GM23338 (cell line): ENCODE measurements at regions not wholly inside any gene's neighbourhood (a gene's known extent, or its start where the extent isn't known, plus 50 kb on each side); places are given as distances from the start of the nearest gene placed in this dataset.

Experiments used
- EZH2 ChIP-seq: fragments of 200-600 bp; sonication (generic); IDR thresholded peaks from one replicate; pipeline ENCODE4 v1.8.0; 2017; ENCODE audit warnings: antibody characterized with exemption, mild to moderate bottlenecking, low read depth; ENCODE audit not compliant: unreplicated experiment
- EZH2phosphoT487 ChIP-seq: fragments of 200-600 bp; sonication (generic); IDR thresholded peaks from one replicate; pipeline ENCODE4 v1.8.1; 2018; ENCODE audit warnings: antibody characterized with exemption; ENCODE audit not compliant: unreplicated experiment
- POLR2AphosphoS5 ChIP-seq: IDR thresholded peaks from 2 replicates; pipeline ENCODE4 v1.6.1; 2016; ENCODE audit warnings: antibody characterized with exemption, low read depth
- ZNF114 ChIP-seq: fragments of 250-450 bp; sonication (Bioruptor Pico); IDR thresholded peaks from 2 replicates; pipeline ENCODE4 v1.5.0; 2020; ENCODE audit warnings: mild to moderate bottlenecking, moderate library complexity
- TF ChIP-seq, protein P1 (sequence below), 2 experiments: fragments of 200-600 bp in 1 of 2; sonication (generic) in 1 of 2; conservative IDR thresholded peaks; 2 replicates each; pipeline versions ENCODE4 v1.5.1 to v1.6.1; 2016 to 2017; ENCODE audit warnings: antibody characterized with exemption in 2 of 2, low read depth in 2 of 2, mild to moderate bottlenecking in 2 of 2, moderate library complexity in 1 of 2
- TF ChIP-seq, protein P2 (sequence below): IDR thresholded peaks from one replicate; pipeline ENCODE4 v1.6.1; 2018; ENCODE audit warnings: antibody characterized with exemption; ENCODE audit not compliant: unreplicated experiment

DNA sequence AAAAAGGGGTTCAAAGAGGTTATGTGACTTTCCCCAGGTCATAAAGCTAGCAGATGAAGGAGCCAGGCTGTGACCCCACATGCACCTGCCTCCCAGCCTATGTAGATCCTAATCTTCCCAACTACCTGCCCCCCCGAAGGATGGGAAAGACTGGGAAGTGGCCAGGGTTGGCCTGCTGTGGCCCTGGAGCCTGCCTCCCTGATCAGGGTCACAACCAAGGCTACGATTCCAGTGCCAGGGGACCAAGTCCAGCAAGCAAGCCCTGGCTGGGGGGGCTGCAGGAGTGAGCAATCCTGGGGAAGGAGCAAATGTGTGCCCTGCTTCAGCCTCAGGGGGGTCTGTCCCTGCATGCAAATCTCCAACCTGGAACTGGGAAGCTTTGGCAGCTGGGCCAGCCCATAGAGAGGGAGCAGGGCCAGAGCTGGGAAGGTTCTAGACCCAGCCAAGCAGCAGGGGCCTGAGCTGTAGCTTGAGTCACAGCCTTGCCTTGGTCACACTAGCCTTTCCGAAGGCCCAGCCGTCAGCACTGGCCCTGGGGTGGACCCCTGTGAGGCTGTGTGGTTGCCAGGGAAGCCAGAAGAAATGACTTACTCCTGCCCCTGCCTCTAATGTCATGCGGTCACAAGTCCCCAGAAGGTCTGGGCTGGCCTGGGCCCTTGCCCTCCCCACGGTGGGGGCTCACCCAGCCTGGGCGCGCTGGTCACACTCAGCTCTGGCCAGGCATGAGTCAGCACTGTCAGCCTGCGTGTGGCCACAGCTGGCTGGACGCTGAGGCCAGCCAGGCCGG, 96.4 kb upstream of the ZMIZ1 start:
- TF ChIP-seq ZNF114 (CRISPR knock-in tag) (no peak), EZH2 (no peak), POLR2AphosphoS5 (no peak), EZH2phosphoT487 (no peak)
- TF ChIP-seq, protein P1, sequence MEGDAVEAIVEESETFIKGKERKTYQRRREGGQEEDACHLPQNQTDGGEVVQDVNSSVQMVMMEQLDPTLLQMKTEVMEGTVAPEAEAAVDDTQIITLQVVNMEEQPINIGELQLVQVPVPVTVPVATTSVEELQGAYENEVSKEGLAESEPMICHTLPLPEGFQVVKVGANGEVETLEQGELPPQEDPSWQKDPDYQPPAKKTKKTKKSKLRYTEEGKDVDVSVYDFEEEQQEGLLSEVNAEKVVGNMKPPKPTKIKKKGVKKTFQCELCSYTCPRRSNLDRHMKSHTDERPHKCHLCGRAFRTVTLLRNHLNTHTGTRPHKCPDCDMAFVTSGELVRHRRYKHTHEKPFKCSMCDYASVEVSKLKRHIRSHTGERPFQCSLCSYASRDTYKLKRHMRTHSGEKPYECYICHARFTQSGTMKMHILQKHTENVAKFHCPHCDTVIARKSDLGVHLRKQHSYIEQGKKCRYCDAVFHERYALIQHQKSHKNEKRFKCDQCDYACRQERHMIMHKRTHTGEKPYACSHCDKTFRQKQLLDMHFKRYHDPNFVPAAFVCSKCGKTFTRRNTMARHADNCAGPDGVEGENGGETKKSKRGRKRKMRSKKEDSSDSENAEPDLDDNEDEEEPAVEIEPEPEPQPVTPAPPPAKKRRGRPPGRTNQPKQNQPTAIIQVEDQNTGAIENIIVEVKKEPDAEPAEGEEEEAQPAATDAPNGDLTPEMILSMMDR (conservative IDR thresholded peaks at IDR 0.05; ENCODE audit: low read depth in 2 of 2): no peak
- TF ChIP-seq, protein P2, sequence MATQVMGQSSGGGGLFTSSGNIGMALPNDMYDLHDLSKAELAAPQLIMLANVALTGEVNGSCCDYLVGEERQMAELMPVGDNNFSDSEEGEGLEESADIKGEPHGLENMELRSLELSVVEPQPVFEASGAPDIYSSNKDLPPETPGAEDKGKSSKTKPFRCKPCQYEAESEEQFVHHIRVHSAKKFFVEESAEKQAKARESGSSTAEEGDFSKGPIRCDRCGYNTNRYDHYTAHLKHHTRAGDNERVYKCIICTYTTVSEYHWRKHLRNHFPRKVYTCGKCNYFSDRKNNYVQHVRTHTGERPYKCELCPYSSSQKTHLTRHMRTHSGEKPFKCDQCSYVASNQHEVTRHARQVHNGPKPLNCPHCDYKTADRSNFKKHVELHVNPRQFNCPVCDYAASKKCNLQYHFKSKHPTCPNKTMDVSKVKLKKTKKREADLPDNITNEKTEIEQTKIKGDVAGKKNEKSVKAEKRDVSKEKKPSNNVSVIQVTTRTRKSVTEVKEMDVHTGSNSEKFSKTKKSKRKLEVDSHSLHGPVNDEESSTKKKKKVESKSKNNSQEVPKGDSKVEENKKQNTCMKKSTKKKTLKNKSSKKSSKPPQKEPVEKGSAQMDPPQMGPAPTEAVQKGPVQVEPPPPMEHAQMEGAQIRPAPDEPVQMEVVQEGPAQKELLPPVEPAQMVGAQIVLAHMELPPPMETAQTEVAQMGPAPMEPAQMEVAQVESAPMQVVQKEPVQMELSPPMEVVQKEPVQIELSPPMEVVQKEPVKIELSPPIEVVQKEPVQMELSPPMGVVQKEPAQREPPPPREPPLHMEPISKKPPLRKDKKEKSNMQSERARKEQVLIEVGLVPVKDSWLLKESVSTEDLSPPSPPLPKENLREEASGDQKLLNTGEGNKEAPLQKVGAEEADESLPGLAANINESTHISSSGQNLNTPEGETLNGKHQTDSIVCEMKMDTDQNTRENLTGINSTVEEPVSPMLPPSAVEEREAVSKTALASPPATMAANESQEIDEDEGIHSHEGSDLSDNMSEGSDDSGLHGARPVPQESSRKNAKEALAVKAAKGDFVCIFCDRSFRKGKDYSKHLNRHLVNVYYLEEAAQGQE: no peak
